GM12891 (cell line): ENCODE measurements at regions not wholly inside any gene's neighbourhood (a gene's known extent, or its start where the extent isn't known, plus 50 kb on each side); places are given as distances from the start of the nearest gene placed in this dataset.

Experiments used
- PAX5 ChIP-seq: IDR thresholded peaks from 2 replicates; pipeline ENCODE4 v1.6.1; 2011; ENCODE audit warnings: low read length, moderate library complexity, mild to moderate bottlenecking; ENCODE audit not compliant: insufficient read depth, severe bottlenecking
- POLR2A ChIP-seq: IDR thresholded peaks from 2 replicates; pipeline ENCODE4 v1.6.1; 2011; ENCODE audit warnings: low read depth, low read length, control low read depth
- POLR2AphosphoS5 ChIP-seq: IDR thresholded peaks from 2 replicates; pipeline ENCODE4 v1.6.1; 2011; ENCODE audit warnings: low read depth, low read length, control low read depth
- SPI1 ChIP-seq: IDR thresholded peaks from 2 replicates; pipeline ENCODE4 v1.6.1; 2011; ENCODE audit warnings: low read depth, low read length, control low read depth
- TAF1 ChIP-seq: IDR thresholded peaks from 2 replicates; pipeline ENCODE4 v1.6.1; 2011; ENCODE audit warnings: low read depth, low read length, control low read depth

DNA sequence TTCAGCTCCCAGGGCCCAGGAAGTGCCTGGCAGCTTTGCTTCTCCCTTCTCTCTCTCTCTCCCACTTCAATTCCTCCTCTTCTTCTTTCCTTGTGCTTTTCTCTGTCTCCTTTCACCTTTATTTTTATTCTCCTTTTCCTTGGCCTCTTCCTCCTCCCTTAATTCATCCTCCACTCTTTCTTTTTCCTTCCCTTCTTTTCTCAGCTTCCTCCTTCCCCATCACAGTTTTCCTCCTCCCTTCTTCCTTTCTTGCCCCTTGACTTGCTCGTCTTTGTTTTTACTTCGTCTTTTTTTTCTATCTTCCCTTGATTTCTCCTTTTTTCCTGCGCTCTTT is 99.4 kb upstream of the LHX1 start:
- no peak for TF ChIP-seq POLR2A
- no peak for TF ChIP-seq POLR2AphosphoS5
- no peak for TF ChIP-seq TAF1
- TF ChIP-seq PAX5: no peak
- no peak for TF ChIP-seq SPI1
